GM21786 (cell line): ENCODE measurements at regions not wholly inside any gene's neighbourhood (a gene's known extent, or its start where the extent isn't known, plus 50 kb on each side); places are given as distances from the start of the nearest gene placed in this dataset.
"Not testable (repeated sequence)": the region's sequence is repeated elsewhere in the genome, so short reads cannot be mapped to it uniquely, and the experiment has no call there.

Experiments
- ATAC-seq: cut with Tn5 transposase; IDR thresholded peaks from one replicate; pipeline ENCODE4 v1.9.1; 2021; ENCODE audit not compliant: unreplicated experiment

- ATAC-seq, result no peak
These were observed 396.4 kb downstream of the EDEM1 start for GRCh38 chr3:5583920-5584319.

DNA sequence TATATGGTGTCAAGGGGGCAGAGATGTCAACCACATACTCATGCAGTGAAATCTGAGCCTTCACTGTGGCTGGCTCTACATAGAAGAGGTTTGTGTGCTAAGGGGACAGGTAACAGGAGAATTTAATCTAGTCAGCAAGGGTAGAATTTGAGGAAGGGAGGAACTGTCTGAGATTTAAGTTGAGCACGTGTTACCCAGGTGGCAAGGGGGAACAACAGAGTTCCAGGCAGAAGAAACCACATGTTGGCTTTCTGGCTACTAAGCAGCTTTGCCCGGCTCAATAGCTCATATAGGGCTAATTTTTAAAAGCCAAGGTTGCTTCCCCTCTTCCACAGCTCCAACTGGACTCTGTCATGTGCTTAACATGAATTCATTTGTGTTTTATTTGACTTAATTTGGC is 397.6 kb downstream of the EDEM1 start:
- no peak for ATAC-seq

GRCh38 chr3:5606884-5607472 is 419.5 kb downstream of the EDEM1 start:
- no peak for ATAC-seq

DNA sequence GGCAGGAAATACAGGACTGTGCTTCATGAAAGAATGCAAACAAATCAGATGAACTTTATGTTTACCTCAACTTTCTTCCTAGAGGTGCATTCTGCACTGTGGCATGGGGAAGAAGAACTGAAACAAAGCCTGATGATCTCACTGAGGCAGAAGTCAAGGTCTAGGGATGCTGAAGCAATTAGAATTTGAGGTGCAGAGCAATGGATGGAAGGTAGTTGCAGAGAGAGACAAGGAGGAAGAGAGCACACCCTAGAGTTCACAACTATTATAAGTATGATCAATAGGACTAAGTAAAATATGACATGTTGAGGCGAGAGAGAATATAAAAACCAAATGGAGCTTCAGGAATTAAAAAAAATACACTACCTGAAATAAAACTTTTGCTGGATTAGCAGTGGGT is 420.1 kb downstream of the EDEM1 start:
- ATAC-seq, result no peak

DNA sequence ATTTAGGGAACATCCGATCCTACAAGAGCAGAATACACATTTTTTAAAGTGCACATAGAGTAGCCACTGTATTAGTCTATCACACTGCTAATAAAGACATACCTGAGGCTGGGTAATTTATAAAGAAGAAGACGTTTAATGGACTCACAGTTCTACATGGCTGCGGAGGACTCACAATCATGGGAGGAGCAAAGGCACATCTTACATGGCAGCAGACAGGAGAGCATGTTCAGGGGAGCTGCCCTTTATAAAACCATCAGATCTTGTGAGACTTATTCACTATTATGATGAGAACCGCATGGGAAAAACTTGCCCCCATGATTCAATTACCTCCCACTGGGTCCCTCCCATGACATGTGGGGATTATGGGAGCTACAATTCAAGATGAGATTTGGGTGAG is 421.5 kb downstream of the EDEM1 start:
- not testable (repeated sequence) for ATAC-seq

GRCh38 chr3:5613599-5613998 is 426.1 kb downstream of the EDEM1 start:
- no peak for ATAC-seq

- ATAC-seq, result no peak
These were observed 429.4 kb downstream of the EDEM1 start for GRCh38 chr3:5616873-5617272.

DNA sequence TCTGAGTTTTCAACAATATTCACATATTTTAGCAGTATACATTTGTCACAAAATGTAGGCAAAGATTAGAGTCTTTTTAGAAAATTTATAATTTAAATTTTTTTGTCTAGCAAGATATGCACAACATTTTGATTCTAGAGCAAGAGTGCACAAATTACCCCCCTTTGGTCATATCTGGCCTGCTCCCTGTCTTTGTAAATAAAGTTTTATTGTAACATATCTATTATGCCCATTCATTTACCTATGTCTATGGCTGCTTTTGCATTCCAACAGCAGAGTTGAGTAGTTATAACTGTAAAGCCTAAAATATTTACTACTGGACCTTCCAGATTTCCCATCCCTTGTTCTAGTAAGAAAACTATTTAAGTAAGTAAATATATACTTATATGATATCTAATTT is 430.7 kb downstream of the EDEM1 start:
- no peak for ATAC-seq

DNA sequence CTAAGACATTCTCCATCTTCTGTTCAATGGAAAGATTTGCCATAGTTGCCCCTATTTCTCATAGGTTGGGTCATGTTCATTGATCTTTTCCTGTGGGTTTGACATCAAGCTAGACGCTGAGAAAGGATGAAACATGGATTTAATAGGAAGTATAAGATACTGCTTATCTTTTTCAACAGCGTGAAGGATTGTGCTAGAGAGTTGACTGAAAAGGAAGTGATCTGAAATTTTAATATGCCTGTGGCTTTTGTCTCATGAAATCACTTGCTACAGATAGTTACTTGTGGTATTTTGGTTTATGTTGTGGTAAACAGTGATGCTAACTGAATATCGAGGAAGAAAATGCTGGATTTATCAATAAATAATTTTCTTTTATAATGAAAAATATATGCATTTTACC is 442.9 kb downstream of the EDEM1 start:
- ATAC-seq, result no peak

DNA sequence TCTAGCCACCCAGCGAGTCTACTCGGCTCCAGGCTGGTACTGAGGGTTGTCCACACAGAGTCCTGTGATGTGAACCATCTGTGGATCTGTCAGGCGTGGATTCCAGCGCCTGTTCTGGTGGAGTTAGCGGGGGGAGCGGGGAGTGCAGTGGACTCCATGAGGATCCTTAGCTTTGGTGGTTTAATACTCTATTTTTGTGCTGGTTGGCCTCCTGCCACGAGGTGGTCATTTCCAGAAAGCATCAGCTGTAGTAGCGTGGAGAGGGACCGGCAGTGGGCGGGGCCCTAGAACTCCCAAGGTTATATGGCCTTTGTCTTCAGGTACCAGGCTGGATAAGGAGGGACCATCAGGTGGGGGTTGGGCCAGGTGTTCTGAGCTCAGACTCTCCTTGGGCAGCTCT is 446.5 kb downstream of the EDEM1 start:
- no peak for ATAC-seq

- no peak for ATAC-seq
These were observed 446.9 kb downstream of the EDEM1 start for GRCh38 chr3:5634411-5634810.

- no peak for ATAC-seq
These were observed 448.2 kb downstream of the EDEM1 start for GRCh38 chr3:5635746-5636145.

- no peak for ATAC-seq
These were observed 451.0 kb downstream of the EDEM1 start for GRCh38 chr3:5638550-5638949.

- ATAC-seq, result no peak
These were observed 457.5 kb downstream of the EDEM1 start for GRCh38 chr3:5644773-5645670.

GRCh38 chr3:5645692-5646410 is 458.3 kb downstream of the EDEM1 start:
- ATAC-seq, result no peak

DNA sequence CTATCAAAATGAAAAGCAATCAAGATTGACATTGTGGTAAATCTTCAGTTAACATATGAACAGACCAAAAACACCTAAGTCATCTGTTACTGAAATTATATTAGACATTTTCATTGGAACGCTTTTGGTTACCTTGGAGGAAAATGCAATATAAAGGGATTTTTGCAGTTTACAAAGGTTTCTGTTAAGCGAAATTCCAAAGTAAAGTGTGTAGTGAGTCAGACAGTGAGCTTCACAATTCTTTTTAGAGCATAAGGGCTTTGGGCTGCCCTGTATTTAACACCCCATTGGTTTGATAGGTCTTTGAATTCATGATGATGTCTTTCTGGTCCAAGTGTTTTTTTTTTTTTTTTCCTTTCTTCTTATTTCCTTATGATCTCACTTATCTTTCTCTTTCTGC is 462.8 kb downstream of the EDEM1 start:
- no peak for ATAC-seq

GRCh38 chr3:5651351-5651750 is 463.8 kb downstream of the EDEM1 start:
- no peak for ATAC-seq

DNA sequence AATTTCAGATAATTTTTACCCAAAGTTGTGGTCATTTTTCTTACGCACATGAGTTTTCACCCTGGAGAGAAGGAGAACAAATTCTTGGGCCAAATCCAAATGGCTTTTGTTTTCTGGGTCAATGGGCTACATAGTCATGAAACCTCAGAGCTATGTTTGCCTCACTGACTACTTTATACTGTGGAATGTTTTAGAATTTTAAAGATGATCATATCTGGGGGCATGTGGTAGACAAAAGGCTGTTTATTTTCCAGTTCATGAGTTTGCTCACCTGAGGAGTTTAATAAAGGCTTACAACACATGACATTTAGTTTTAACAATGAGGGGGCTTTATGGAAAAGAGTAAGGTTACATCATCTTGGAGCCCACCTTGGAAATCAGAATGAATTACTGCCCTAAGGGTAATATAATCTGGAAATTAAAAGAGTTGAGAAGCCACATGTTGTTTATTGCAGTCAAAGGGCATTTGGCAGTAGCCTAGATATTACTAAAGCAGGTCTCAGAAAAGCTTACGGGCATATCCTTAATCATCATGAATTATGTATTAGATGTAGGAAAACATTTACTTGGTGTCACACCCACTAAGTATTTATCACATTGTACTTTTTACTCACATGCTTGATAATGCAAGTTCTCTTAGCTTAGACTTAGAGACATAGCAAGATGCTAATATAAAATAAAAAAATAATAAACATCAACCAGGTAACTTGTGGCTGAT is 466.1 kb downstream of the EDEM1 start:
- ATAC-seq, result no peak

DNA sequence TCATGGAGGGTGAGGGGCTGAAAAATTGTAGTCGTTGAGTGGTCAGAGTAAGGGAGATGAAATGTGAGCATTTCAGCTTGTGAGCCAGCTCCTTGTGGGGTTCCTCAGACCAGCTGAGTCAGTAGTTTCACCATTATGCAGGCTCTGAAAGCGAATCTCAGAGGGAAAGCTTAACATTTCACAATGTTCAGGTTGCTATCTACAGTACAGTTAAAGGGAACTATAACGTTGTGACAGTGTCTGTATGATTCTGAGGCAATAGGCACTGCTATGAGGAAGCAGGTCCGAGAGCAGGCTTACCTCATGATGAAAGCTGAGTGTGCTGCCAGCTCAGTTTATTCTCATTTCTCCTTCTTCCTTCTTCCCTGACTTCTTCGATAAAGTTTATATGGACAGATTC is 469.6 kb downstream of the EDEM1 start:
- ATAC-seq, result no peak

DNA sequence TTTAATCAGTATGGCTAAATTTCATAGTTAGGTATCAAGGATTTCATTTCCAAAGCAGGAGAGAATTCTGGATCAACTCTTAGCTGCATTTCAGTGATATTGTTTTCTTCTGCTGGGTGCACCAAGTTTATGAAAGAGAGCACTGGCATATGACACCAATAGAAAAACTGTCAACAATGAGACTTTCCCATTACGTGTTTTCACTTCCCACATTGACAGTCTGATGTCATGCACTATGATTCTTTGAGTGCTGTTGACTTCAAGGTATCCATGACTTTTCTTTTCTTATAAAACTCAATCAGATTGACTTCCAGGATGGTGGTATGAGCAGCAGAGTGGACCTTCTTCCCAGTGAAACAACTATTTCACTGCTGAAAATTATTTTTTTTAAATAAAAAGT is 476.1 kb downstream of the EDEM1 start:
- no peak for ATAC-seq

DNA sequence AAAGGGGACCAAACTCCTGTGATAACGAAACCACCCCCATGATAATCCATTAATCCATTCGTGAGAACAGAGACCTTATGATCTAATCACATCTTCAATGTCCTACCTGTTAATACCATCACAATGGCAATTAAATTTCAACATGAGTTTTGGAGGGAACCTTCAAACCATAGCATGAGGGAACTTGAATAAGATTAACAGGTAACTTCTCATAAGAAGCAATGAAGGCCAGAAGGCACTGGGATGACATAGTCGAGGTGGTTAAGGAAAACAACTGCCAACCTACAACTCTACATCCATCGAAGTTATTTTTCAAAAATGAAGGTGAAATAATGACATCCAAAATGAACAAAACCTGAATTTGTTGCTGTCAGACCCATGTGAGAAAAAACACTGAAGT is 478.9 kb downstream of the EDEM1 start:
- ATAC-seq, result no peak
